Bronchial epithelial cell (primary cell): ENCODE measurements at regions not wholly inside any gene's neighbourhood (a gene's known extent, or its start where the extent isn't known, plus 50 kb on each side); places are given as distances from the start of the nearest gene placed in this dataset.

ENCODE experiments used
- DNase-seq: peaks from one replicate; pipeline ENCODE4 v3.0.0-alpha.2; 2010; ENCODE audit warnings: low read depth
- FAIRE-seq: peaks from 2 replicates; lab custom pipeline; 2011; peaks lifted over from hg19 to GRCh38; lab: Jason Lieb, UNC
- H3K27me3 ChIP-seq: 2 replicates; pipeline ENCODE4 v1.5.1; 2011; ENCODE audit warnings: low read length; ENCODE audit not compliant: control insufficient read depth, insufficient read depth
- H3K36me3 ChIP-seq: 2 replicates; pipeline ENCODE4 v1.5.1; 2011; ENCODE audit warnings: low read length; ENCODE audit not compliant: control insufficient read depth, insufficient read depth
- H3K4me3 ChIP-seq: 2 replicates; pipeline ENCODE4 v1.5.1; 2011; ENCODE audit warnings: mild to moderate bottlenecking, low read depth, low read length, control low read depth
- CTCF ChIP-seq: IDR thresholded peaks from 2 replicates; pipeline ENCODE4 v1.5.1; 2011; ENCODE audit warnings: mild to moderate bottlenecking, moderate library complexity, low read length, control low read depth, inconsistent platforms; ENCODE audit not compliant: insufficient read depth, severe bottlenecking

GRCh38 chr3:182716114-182716688 lies 77.1 kb upstream of the ATP11B start:
- Histone ChIP-seq H3K36me3 (no peaks in the 10 kb centered on the region), H3K27me3 (no peaks in the 10 kb centered on the region), H3K4me3 (no peak overlapping the region)
- TF ChIP-seq CTCF: no peak
- no peak for FAIRE-seq
- DNase-seq: no peak

GRCh38 chr3:182717216-182717615 lies 76.1 kb upstream of the ATP11B start:
- TF ChIP-seq CTCF: no peak
- Histone ChIP-seq H3K4me3 (no peak overlapping the region), H3K36me3 (no peaks in the 10 kb centered on the region), H3K27me3 (no peaks in the 10 kb centered on the region)
- FAIRE-seq (no peak), DNase-seq (no peak)

- DNase-seq (no peak), FAIRE-seq (no peak)
- no peak for TF ChIP-seq CTCF
- Histone ChIP-seq H3K27me3 (no peaks in the 10 kb centered on the region), H3K4me3 (no peak overlapping the region), H3K36me3 (no peaks in the 10 kb centered on the region)
Measured at GRCh38 chr3:182722907-182723306, 70.4 kb upstream of the ATP11B start.

- TF ChIP-seq CTCF: no peak
- Histone ChIP-seq H3K36me3 (no peaks in the 10 kb centered on the region), H3K4me3 (no peak overlapping the region), H3K27me3 (no peaks in the 10 kb centered on the region)
- DNase-seq (no peak), FAIRE-seq (no peak)
Measured at GRCh38 chr3:182723596-182723995, 69.7 kb upstream of the ATP11B start.

- no peak overlapping the region for H3K4me3 ChIP-seq
- H3K27me3 ChIP-seq: no peaks in the 10 kb centered on the region
- no peak for TF ChIP-seq CTCF
- no peak for DNase-seq
- no peaks in the 10 kb centered on the region for H3K36me3 ChIP-seq
- FAIRE-seq: no peak
Measured at GRCh38 chr3:182725372-182726251, 67.7 kb upstream of the ATP11B start.
